Liver (tissue), 3 donors: ENCODE measurements at regions not wholly inside any gene's neighbourhood (a gene's known extent, or its start where the extent isn't known, plus 50 kb on each side); places are given as distances from the start of the nearest gene placed in this dataset.

Experiments used
- ATF3 ChIP-seq: IDR thresholded peaks from 2 replicates; pipeline ENCODE4 v1.6.1; 2016; ENCODE audit warnings: antibody characterized with exemption
- CTCF ChIP-seq: fragments of 150-350 bp; IDR thresholded peaks from 2 replicates; pipeline ENCODE4 v1.5.1; 2017; ENCODE audit warnings: improper control_type of control experiment, low read depth, low read length; ENCODE audit not compliant: missing input control
- MAX ChIP-seq: IDR thresholded peaks from 2 replicates; pipeline ENCODE4 v1.6.1; 2016; ENCODE audit warnings: antibody characterized with exemption
- REST ChIP-seq: IDR thresholded peaks from 2 replicates; pipeline ENCODE4 v1.6.1; 2016; ENCODE audit warnings: antibody characterized with exemption, mild to moderate bottlenecking
- YY1 ChIP-seq: IDR thresholded peaks from 2 replicates; pipeline ENCODE4 v1.6.1; 2016; ENCODE audit warnings: antibody characterized with exemption, mild to moderate bottlenecking
- ZBTB33 ChIP-seq: IDR thresholded peaks from 2 replicates; pipeline ENCODE4 v1.6.1; 2016; ENCODE audit warnings: antibody characterized with exemption
- donor health status: healthy.
- donor health status: healthy.

- TF ChIP-seq MAX = no peak
- TF ChIP-seq REST = no peak
- no peak for TF ChIP-seq CTCF
- no peak for TF ChIP-seq YY1
- TF ChIP-seq ZBTB33 = no peak
- no peak for TF ChIP-seq ATF3
These were observed 941.8 kb upstream of the POT1 start for GRCh38 chr7:125871431-125871830.
